GM13977 (cell line): ENCODE measurements at regions not wholly inside any gene's neighbourhood (a gene's known extent, or its start where the extent isn't known, plus 50 kb on each side); places are given as distances from the start of the nearest gene placed in this dataset.

Experiments used
- DNase-seq: peaks from one replicate; pipeline ENCODE4 v3.0.0; 2012; ENCODE audit warnings: low spot score
- in situ Hi-C: fragments of 300-500 bp; cut with MboI; formaldehyde crosslinking; loops from one replicate; pipeline ENCODE4 v1.12.0; 2022; ENCODE audit warnings: low sequenced_read_pairs, low pct_unique_long_range_greater_than_20kb, mixed read lengths, inconsistent platforms; ENCODE audit not compliant: unreplicated experiment
- TF ChIP-seq, protein P1 (sequence below): IDR thresholded peaks from 2 replicates; pipeline ENCODE4 v1.5.1; 2012; ENCODE audit warnings: mild to moderate bottlenecking, control low read depth; ENCODE audit not compliant: insufficient read depth; ENCODE audit errors: extremely low read depth, missing control alignments

DNA sequence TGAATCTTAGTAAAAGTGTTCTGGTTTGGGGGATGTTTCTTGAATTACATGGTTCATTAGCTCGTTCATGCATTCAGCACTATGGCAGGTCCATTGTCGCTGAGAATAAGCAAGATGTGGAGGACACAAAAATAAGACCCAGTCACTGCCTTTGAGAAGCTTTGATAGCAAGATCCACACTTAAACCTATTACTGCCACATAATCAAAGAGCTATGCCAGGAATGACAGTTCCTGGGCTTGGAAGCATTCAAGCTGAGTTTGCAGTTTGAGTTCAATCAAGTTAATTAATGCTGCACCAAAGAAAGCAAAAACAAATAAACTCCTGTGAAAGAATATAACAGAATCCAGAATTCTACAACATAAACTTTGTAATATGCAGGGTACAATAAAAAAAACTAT is 131.8 kb downstream of the MIS18A start:
- DNase-seq = no peak
- in situ Hi-C loops = no loop called here
- TF ChIP-seq, protein P1, sequence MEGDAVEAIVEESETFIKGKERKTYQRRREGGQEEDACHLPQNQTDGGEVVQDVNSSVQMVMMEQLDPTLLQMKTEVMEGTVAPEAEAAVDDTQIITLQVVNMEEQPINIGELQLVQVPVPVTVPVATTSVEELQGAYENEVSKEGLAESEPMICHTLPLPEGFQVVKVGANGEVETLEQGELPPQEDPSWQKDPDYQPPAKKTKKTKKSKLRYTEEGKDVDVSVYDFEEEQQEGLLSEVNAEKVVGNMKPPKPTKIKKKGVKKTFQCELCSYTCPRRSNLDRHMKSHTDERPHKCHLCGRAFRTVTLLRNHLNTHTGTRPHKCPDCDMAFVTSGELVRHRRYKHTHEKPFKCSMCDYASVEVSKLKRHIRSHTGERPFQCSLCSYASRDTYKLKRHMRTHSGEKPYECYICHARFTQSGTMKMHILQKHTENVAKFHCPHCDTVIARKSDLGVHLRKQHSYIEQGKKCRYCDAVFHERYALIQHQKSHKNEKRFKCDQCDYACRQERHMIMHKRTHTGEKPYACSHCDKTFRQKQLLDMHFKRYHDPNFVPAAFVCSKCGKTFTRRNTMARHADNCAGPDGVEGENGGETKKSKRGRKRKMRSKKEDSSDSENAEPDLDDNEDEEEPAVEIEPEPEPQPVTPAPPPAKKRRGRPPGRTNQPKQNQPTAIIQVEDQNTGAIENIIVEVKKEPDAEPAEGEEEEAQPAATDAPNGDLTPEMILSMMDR = no peak

DNA sequence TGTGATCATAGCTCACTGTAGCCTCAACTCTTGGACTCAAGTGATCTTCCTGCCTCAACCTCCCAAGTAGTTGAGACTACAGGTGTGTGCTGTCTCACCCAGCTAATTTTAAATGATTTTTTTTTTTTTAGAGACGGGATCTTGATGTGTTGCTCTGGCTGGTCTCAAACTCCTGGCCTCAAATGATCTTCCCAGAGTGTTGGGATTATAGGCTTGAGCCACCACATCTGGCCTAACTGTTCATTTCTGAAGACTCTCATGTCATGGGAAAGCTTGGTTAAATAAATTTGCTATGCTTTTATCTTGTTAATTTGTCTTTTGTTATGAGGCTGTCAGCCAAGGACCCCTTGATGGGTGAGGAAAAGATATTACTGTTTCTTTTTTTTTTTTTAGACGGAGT is 134.0 kb downstream of the MIS18A start:
- in situ Hi-C loops = no loop called here
- TF ChIP-seq, protein P1 = no peak

DNA sequence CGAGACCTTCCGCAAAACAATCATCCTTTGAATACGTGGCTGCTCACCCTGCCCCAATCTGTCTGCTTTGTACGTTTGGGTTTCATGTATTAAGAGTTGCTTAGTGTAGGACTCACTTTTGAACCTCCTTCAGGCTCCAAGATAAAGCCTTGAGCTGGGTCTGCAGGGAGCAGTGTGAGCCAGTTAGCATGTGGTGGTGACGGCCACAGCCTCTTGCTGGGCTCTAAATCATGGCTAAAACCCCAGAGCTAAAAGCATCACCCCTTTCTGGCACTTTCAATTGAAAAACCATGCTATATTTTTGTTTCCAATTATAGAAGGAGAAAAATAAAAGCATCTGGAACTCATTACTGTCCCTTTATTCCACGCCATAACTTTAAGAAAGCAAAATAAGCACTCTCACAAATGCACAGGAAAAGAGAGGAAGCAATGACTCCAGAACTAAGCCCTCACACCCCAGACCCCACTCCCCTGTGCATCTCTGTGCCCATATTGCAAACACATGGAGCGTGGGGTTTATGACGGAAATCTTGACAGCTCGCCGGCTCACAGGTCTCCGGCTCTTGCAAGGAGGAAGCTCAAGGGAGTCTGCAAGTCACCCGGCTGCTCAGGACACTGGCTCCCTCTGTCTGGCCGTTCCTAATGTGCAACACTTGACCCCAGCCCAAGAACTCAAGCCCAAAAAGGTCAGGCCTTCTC is 135.5 kb downstream of the MIS18A start:
- TF ChIP-seq, protein P1 = no peak
- in situ Hi-C loops = no loop called here
- no peak for DNase-seq

More for the DNA sequence above, 134.0 kb downstream of the MIS18A start:
- DNase-seq = no peak

DNA sequence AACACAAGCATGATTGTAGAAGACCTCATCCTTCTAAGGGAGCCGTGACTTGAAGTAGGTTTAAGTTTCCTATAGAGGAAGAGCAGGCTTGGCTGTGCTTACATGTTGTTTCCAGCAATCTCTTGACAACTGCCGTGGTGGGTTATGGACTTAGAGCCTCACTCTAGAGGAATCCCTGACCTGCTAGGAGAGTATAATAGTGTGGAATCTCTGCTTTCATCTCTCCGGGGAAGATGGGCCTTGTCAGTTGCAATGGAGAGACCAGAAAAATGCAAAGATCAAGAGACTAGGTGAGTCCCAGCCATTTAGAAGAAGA is 137.6 kb downstream of the MIS18A start:
- TF ChIP-seq, protein P1 = no peak
- in situ Hi-C loops = no loop called here
- no peak for DNase-seq

DNA sequence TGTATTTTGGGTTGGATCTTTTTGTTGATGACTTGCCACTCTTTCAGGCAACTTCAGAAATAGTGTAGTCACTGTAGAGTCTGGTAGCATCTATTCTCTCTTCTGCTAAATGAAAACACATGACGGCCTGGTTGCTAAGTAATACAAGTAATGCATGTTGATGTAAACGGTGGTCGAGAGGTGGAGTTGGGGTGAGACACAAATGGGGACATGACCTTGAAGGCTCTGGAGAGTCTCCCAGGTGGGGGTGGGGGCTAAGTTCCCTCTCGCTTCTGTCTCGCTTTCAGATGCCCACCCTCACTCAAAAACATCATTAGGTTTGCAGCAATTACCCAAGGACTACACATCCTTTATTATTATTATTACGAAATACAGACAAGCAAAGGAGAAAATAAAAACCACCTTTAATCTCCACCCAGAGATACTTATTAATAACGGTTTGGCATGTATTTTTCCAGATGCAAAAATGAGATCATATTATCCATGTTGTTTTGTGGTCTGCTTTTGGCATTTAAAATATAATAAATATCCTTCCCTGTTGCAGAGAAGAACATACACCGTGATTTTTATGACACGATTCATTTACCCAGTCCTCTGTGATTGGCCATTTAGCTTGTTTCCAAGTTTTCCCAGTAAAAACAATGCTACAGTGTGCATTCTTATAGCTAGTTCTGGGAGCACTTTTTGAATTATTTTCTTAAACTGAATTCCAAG is 138.1 kb downstream of the MIS18A start:
- in situ Hi-C loops = no loop called here
- TF ChIP-seq, protein P1 = no peak
- no peak for DNase-seq

DNA sequence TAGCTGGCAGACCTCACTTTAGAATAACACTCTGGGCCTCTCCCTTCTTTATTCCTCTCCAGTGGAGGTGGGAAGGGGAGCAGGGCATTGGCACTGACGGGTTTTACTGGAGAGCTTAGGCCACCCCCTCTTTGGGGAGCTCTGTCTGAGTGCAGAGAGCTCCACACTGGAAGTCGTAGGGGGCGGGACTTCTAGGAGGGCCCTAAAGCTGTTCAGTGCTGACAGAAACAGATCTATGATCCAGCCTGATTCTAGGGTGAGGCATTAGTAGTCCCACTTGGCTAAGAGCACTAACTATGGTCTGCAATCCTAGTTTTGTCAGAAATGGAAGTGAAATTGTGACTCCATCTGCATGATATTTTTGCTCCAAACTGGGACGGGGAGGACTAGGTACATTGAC is 138.7 kb downstream of the MIS18A start:
- no peak for DNase-seq
- TF ChIP-seq, protein P1 = no peak
- in situ Hi-C loops = no loop called here

DNA sequence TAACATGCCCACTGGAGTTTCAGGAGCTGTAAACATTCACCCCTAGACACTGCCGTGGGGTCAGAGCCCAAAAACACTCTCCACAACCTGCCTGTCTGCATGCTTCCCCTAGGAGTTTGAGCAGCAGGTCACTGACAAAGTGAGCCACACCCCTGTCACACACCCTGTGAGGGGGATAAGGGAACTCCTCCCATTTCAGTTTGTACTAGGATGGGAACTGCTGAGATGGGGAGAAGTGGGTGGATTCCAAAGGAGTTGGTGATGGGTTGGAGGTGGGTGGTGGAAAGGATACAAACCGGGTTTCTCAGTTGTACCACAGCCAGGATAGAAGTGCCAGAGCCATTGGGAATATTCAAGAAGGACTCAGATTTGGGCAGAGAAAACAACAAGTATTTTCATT is 140.2 kb downstream of the MIS18A start:
- in situ Hi-C loops = no loop called here
- TF ChIP-seq, protein P1 = no peak

More for the DNA sequence above, 140.2 kb downstream of the MIS18A start:
- DNase-seq = no peak
